ENCODE measurements at regions not wholly inside any gene's neighbourhood (a gene's known extent, or its start where the extent isn't known, plus 50 kb on each side); places are given as distances from the start of the nearest gene placed in this dataset.

DNA sequence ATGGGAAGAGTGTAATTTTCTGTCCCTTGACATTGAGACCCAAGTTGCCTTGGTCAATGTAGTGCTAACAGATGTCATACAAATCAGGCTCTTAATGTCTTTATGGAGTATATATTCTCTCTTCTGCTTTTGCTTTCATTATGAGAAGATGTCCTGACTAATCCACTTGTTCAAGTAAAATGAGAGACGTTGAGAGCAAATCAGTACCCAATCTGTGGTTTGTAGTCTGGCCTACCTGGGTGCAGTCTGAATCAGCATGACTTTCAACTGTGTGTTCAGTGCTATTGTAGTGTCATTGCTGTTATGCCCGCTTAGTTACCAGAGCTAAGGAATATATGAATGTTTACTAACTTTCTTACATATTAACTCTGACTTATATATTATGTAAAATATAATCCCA, 612.4 kb downstream of the ANKRD7 start:
- Histone ChIP-seq H3K9me2 (replicated peaks; ENCODE audit: insufficient read depth, low read length) (no peaks in the 10 kb centered on the region), H3K4me3 (ENCODE audit: insufficient read depth, low read length, poor library complexity, severe bottlenecking) (no peak overlapping the region), H3F3A (ENCODE audit: insufficient read depth) (no peaks in the 10 kb centered on the region), H3K27ac (ENCODE audit: low read depth, low read length) (no peak overlapping the region), H3K79me2 (ENCODE audit: insufficient read depth, low read length) (no peaks in the 10 kb centered on the region), H3K27me3 (ENCODE audit: low read length) (no peaks in the 10 kb centered on the region), H3K9me3 (ENCODE audit: insufficient read depth, low read length) (no peaks in the 10 kb centered on the region), H3K9ac (ENCODE audit: low read length) (no peak overlapping the region), H3K36me3 (ENCODE audit: low read length) (no peaks in the 10 kb centered on the region), H2AFZ (ENCODE audit: low read depth, low read length, severe bottlenecking) (no peak overlapping the region), H3K4me2 (ENCODE audit: low read depth, low read length, poor library complexity, severe bottlenecking) (no peak overlapping the region), H4K20me1 (ENCODE audit: low read depth, low read length) (no peaks in the 10 kb centered on the region)
- no peak for TF ChIP-seq EZH2phosphoT487 (conservative IDR thresholded peaks at IDR 0.05; ENCODE audit: low read length)
- TF ChIP-seq, protein P1, sequence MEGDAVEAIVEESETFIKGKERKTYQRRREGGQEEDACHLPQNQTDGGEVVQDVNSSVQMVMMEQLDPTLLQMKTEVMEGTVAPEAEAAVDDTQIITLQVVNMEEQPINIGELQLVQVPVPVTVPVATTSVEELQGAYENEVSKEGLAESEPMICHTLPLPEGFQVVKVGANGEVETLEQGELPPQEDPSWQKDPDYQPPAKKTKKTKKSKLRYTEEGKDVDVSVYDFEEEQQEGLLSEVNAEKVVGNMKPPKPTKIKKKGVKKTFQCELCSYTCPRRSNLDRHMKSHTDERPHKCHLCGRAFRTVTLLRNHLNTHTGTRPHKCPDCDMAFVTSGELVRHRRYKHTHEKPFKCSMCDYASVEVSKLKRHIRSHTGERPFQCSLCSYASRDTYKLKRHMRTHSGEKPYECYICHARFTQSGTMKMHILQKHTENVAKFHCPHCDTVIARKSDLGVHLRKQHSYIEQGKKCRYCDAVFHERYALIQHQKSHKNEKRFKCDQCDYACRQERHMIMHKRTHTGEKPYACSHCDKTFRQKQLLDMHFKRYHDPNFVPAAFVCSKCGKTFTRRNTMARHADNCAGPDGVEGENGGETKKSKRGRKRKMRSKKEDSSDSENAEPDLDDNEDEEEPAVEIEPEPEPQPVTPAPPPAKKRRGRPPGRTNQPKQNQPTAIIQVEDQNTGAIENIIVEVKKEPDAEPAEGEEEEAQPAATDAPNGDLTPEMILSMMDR (IDR thresholded peaks at IDR 0.05; ENCODE audit: insufficient read depth, low read length, poor library complexity, severe bottlenecking) = no peak

GRCh38 chr7:118839515-118839914, 615.0 kb downstream of the ANKRD7 start:
- H3K4me3 ChIP-seq (ENCODE audit: insufficient read depth, low read length, poor library complexity, severe bottlenecking) = no peak overlapping the region
- TF ChIP-seq, protein P1 (IDR thresholded peaks at IDR 0.05; ENCODE audit: insufficient read depth, low read length, poor library complexity, severe bottlenecking) = no peak
- no peak for TF ChIP-seq EZH2phosphoT487 (conservative IDR thresholded peaks at IDR 0.05; ENCODE audit: low read length)

DNA sequence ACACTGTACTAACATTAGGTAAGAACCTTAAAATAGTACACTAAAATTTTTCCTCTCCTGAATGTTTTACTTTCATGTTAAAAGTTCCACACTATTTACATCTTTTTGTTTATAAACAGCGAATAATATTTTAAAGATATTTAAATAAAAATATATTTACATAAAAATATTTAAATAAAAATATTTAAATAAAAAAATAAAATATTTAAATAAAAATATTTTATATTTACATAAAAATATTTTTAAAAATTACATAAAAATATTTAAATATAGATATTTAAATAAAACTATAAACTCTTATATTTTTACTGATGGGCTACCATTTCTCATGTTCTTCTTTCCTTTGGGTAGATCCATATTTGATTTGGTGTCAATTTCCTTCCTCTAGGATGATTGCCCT, 619.0 kb downstream of the ANKRD7 start:
- no peak overlapping the region for H3K9ac ChIP-seq (ENCODE audit: low read length)
- H4K20me1 ChIP-seq (ENCODE audit: low read depth, low read length) = no peaks in the 10 kb centered on the region
- H3F3A ChIP-seq (ENCODE audit: insufficient read depth) = no peaks in the 10 kb centered on the region
- H3K4me3 ChIP-seq (ENCODE audit: insufficient read depth, low read length, poor library complexity, severe bottlenecking) = no peak overlapping the region
- no peaks in the 10 kb centered on the region for H3K36me3 ChIP-seq (ENCODE audit: low read length)
- no peak overlapping the region for H2AFZ ChIP-seq (ENCODE audit: low read depth, low read length, severe bottlenecking)
- H3K9me2 ChIP-seq (replicated peaks; ENCODE audit: insufficient read depth, low read length) = no peaks in the 10 kb centered on the region
- no peaks in the 10 kb centered on the region for H3K9me3 ChIP-seq (ENCODE audit: insufficient read depth, low read length)
- H3K27ac ChIP-seq (ENCODE audit: low read depth, low read length) = no peak overlapping the region
- TF ChIP-seq, protein P1 (IDR thresholded peaks at IDR 0.05; ENCODE audit: insufficient read depth, low read length, poor library complexity, severe bottlenecking) = no peak
- TF ChIP-seq EZH2phosphoT487 (conservative IDR thresholded peaks at IDR 0.05; ENCODE audit: low read length) = no peak
- no peaks in the 10 kb centered on the region for H3K79me2 ChIP-seq (ENCODE audit: insufficient read depth, low read length)
- no peak overlapping the region for H3K4me2 ChIP-seq (ENCODE audit: low read depth, low read length, poor library complexity, severe bottlenecking)
- H3K27me3 ChIP-seq (ENCODE audit: low read length) = no peaks in the 10 kb centered on the region

More at GRCh38 chr7:118839515-118839914, 615.0 kb downstream of the ANKRD7 start:
- Histone ChIP-seq H3K9me3 (ENCODE audit: insufficient read depth, low read length) (no peaks in the 10 kb centered on the region), H3K9ac (ENCODE audit: low read length) (no peak overlapping the region), H3K9me2 (replicated peaks; ENCODE audit: insufficient read depth, low read length) (no peaks in the 10 kb centered on the region), H3F3A (ENCODE audit: insufficient read depth) (no peaks in the 10 kb centered on the region), H3K36me3 (ENCODE audit: low read length) (no peaks in the 10 kb centered on the region), H2AFZ (ENCODE audit: low read depth, low read length, severe bottlenecking) (no peak overlapping the region), H3K4me2 (ENCODE audit: low read depth, low read length, poor library complexity, severe bottlenecking) (no peak overlapping the region), H3K27me3 (ENCODE audit: low read length) (no peaks in the 10 kb centered on the region), H4K20me1 (ENCODE audit: low read depth, low read length) (no peaks in the 10 kb centered on the region), H3K27ac (ENCODE audit: low read depth, low read length) (no peak overlapping the region), H3K79me2 (ENCODE audit: insufficient read depth, low read length) (no peaks in the 10 kb centered on the region)
